Activated CD8-positive, alpha-beta T cell treated with anti-CD3 and anti-CD28 coated beads for 36 hours (primary cell): ENCODE measurements at regions not wholly inside any gene's neighbourhood (a gene's known extent, or its start where the extent isn't known, plus 50 kb on each side); places are given as distances from the start of the nearest gene placed in this dataset.
"Not testable (repeated sequence)": the region's sequence is repeated elsewhere in the genome, so short reads cannot be mapped to it uniquely, and the experiment has no call there.

Source experiments
- ATAC-seq: fragments of 200-7000 bp; cut with Tn5 transposase; one replicate; pipeline ENCODE4 v1.10.0; 2021; ENCODE audit warnings: mild to moderate bottlenecking, moderate library complexity
- CTCF ChIA-PET: fragments of 350-600 bp; sonication (Branson Sonifier 250); formaldehyde crosslinking; loops from one replicate; lab custom pipeline; 2021; ENCODE audit warnings: antibody characterized with exemption; lab: Charles Lee
- POLR2A ChIA-PET: fragments of 350-600 bp; sonication (Branson Sonifier 250); formaldehyde crosslinking; loops from one replicate; lab custom pipeline; 2021; ENCODE audit warnings: antibody characterized with exemption; lab: Charles Lee
- DNase-seq: peaks from one replicate; pipeline ENCODE4 v3.0.0-alpha.2; 2020
- H3K27ac Mint-ChIP-seq: one replicate; pipeline ENCODE4 v1.8.0; 2021; ENCODE audit warnings: mild to moderate bottlenecking, mixed read lengths
- H3K27me3 Mint-ChIP-seq: one replicate; pipeline ENCODE4 v1.8.0; 2021; ENCODE audit warnings: mixed read lengths
- H3K36me3 Mint-ChIP-seq: one replicate; pipeline ENCODE4 v1.8.0; 2021; ENCODE audit warnings: low read depth, mixed read lengths
- H3K4me1 Mint-ChIP-seq: one replicate; pipeline ENCODE4 v1.8.0; 2021; ENCODE audit warnings: low read depth, mixed read lengths
- H3K4me3 Mint-ChIP-seq: one replicate; pipeline ENCODE4 v1.8.0; 2021; ENCODE audit warnings: mild to moderate bottlenecking, moderate library complexity, mixed read lengths
- H3K9me3 Mint-ChIP-seq: one replicate; pipeline ENCODE4 v1.8.0; 2021; ENCODE audit warnings: mixed read lengths
- intact Hi-C: fragments of 100-400 bp; cut with micrococcal nuclease; formaldehyde crosslinking; loops from one replicate; pipeline ENCODE4 v1.10.0; 2022
- TF ChIP-seq, protein P1 (sequence below): fragments of 200-600 bp; IDR thresholded peaks from one replicate; pipeline ENCODE4 v1.8.0; 2022; ENCODE audit warnings: antibody characterized with exemption, mild to moderate bottlenecking

DNA sequence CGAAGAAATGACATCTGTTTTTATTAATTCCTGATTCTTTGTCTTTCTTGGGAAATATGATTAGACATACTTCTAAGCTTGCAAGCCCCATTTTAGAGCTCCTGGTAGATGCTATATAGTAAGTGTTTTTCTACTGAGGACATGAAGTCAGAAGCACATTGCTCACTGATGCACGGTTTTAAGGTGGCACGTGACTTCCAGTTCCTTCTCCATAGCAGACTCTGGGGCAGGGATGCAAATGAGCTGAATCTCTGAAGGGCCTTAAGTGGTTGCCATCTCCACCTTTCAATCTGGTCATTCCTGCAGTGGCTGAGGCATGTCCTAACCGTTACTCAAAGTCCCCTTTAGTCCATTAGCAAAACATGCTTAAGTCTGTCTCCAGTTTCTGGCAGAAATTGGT lies 421.2 kb upstream of the HTR1E start:
- Mint-ChIP-seq H3K27me3 (no peaks in the 10 kb centered on the region), H3K36me3 (no peaks in the 10 kb centered on the region), H3K4me3 (no peak overlapping the region), H3K4me1 (no peaks in the 10 kb centered on the region), H3K27ac (no peak overlapping the region), H3K9me3 (peaks cover 4% of the 10 kb centered on the region)
- TF ChIP-seq, protein P1, sequence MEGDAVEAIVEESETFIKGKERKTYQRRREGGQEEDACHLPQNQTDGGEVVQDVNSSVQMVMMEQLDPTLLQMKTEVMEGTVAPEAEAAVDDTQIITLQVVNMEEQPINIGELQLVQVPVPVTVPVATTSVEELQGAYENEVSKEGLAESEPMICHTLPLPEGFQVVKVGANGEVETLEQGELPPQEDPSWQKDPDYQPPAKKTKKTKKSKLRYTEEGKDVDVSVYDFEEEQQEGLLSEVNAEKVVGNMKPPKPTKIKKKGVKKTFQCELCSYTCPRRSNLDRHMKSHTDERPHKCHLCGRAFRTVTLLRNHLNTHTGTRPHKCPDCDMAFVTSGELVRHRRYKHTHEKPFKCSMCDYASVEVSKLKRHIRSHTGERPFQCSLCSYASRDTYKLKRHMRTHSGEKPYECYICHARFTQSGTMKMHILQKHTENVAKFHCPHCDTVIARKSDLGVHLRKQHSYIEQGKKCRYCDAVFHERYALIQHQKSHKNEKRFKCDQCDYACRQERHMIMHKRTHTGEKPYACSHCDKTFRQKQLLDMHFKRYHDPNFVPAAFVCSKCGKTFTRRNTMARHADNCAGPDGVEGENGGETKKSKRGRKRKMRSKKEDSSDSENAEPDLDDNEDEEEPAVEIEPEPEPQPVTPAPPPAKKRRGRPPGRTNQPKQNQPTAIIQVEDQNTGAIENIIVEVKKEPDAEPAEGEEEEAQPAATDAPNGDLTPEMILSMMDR: no peak
- intact Hi-C loops: no loop called here
- POLR2A ChIA-PET: no interaction called here
- CTCF ChIA-PET: no interaction called here
- ATAC-seq (no peak), DNase-seq (no peak)

DNA sequence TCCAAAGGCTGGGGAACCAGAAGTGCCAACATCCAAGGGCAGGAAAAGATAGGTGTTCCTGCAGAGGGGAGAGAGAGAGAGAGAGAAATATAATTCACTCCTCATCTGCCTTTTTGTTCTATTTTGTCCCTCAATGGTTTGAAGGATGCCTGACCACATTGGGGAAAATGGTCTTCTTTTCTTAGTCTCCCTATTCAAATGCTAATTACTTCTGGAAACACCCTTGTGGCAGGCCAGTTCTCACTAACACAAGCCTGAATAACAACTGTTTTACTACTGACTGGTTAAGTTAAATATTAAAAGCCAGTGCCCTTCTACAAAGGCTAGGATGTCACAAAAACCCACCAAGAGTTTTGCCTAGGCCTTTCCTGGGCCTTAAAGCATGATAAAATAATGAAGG lies 425.4 kb upstream of the HTR1E start:
- CTCF ChIA-PET: no interaction called here

DNA sequence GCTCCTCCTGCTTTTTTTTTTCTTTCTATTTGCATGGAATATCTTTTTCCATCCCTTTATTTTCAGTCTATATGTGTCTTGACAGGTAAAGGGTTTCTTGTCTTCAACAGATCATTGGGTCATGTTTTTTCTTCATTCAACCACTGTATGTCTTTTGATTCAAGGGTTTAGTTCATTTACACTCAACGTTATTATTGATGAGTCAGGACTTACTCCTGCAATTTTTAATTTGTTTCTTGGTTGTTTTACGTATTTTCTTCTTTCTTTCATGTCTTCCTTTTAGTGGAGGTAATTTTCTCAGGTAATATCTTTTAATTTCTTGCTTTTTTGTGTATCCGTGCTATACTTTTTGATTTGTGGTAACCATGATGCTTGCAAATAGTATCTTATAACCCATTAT lies 429.1 kb upstream of the HTR1E start:
- no peaks in the 10 kb centered on the region for H3K36me3 Mint-ChIP-seq

More for the DNA sequence above, 425.4 kb upstream of the HTR1E start:
- Mint-ChIP-seq H3K27ac (no peak overlapping the region), H3K4me1 (no peaks in the 10 kb centered on the region), H3K36me3 (no peaks in the 10 kb centered on the region), H3K27me3 (no peaks in the 10 kb centered on the region), H3K9me3 (no peaks in the 10 kb centered on the region), H3K4me3 (no peak overlapping the region)
- DNase-seq: no peak
- POLR2A ChIA-PET: no interaction called here
- intact Hi-C loops: no loop called here
- no peak for ATAC-seq
- TF ChIP-seq, protein P1: no peak

DNA sequence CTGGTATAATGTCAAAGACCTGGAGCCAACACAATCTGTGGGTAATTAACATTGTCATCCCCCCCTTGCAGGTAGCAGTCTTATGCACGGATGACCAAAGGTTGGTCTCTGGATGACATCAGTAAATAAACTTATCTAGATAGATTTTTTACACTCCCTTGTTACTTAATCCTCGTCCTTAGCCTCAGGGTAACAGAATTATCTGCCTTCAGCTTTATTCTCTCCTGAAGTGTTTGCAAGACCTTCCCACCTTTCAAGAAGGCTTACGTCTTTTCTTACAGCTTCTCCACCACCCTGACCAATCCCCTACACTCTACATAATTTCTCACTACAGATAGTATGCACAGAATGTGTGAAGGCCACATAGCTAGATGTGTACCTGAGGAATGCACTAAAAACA lies 434.8 kb upstream of the HTR1E start:
- DNase-seq: no peak
- CTCF ChIA-PET: no interaction called here
- H3K27ac Mint-ChIP-seq: no peak overlapping the region
- peaks cover 10% of the 10 kb centered on the region for H3K9me3 Mint-ChIP-seq
- TF ChIP-seq, protein P1: no peak
- no peaks in the 10 kb centered on the region for H3K4me1 Mint-ChIP-seq
- no peak for ATAC-seq
- no peak overlapping the region for H3K4me3 Mint-ChIP-seq
- intact Hi-C loops: no loop called here
- H3K27me3 Mint-ChIP-seq: no peaks in the 10 kb centered on the region
- no peaks in the 10 kb centered on the region for H3K36me3 Mint-ChIP-seq
- POLR2A ChIA-PET: no interaction called here

More for the DNA sequence above, 429.1 kb upstream of the HTR1E start:
- H3K4me3 Mint-ChIP-seq: no peak overlapping the region
- CTCF ChIA-PET: no interaction called here
- ATAC-seq: no peak
- H3K9me3 Mint-ChIP-seq: peaks cover 6% of the 10 kb centered on the region
- POLR2A ChIA-PET: no interaction called here
- intact Hi-C loops: no loop called here
- no peak overlapping the region for H3K27ac Mint-ChIP-seq
- H3K4me1 Mint-ChIP-seq: no peaks in the 10 kb centered on the region
- TF ChIP-seq, protein P1: no peak
- H3K27me3 Mint-ChIP-seq: no peaks in the 10 kb centered on the region
- DNase-seq: no peak

DNA sequence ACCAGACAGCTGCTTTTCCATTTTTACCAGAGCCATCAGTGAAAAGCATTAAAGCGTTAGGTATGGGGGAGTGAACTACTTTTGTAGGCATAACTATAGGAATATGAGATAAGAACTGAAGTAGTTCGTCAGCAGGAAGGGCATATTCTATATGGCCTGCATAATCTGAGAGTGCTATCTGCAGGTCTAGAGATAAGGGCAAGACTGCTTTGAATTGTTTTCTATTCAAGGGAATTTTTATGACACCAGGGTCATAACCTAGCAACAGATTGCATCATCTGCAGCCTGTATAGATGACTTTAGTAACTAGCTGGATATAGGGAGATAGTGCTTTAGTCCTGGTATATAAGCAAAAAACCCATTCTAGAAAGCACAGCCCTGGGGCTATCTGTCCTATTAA lies 437.3 kb upstream of the HTR1E start:
- TF ChIP-seq, protein P1: no peak
- peaks cover 16% of the 10 kb centered on the region for H3K9me3 Mint-ChIP-seq
- H3K27me3 Mint-ChIP-seq: no peaks in the 10 kb centered on the region
- DNase-seq (no peak), ATAC-seq (no peak)
- no peaks in the 10 kb centered on the region for H3K4me1 Mint-ChIP-seq
- intact Hi-C loops: no loop called here
- no peaks in the 10 kb centered on the region for H3K36me3 Mint-ChIP-seq
- POLR2A ChIA-PET: no interaction called here
- no peak overlapping the region for H3K27ac Mint-ChIP-seq
- H3K4me3 Mint-ChIP-seq: no peak overlapping the region
- CTCF ChIA-PET: no interaction called here

DNA sequence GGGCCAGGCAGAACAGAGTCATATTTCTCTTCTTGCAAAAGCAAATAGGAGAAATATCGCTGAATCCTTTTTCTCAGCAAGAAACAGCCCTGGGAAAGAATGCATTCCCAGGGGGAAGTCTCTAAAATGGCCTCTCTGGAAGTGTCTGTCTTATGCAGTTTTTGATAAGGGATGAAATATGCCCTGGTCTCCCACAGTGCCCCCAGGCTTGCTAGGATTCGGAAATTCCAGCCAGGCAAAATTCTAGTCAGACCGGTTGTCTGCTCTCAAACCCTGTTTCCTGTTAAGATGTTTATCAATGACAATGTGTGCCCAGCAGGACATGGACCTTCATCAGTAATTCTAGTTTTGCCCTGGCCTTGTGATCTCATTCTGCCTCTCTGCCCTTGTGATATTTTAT lies 448.3 kb upstream of the HTR1E start:
- POLR2A ChIA-PET, H3K36me3 Mint-ChIP-seq, H3K4me3 Mint-ChIP-seq, ATAC-seq, DNase-seq, H3K27me3 Mint-ChIP-seq, H3K9me3 Mint-ChIP-seq, H3K4me1 Mint-ChIP-seq, H3K27ac Mint-ChIP-seq, CTCF ChIA-PET, intact Hi-C loops: not testable (repeated sequence)
